OCI-LY3 (cell line): ENCODE measurements at regions not wholly inside any gene's neighbourhood (a gene's known extent, or its start where the extent isn't known, plus 50 kb on each side); places are given as distances from the start of the nearest gene placed in this dataset.

Experiments
- H2AFZ ChIP-seq: fragments of 200-600, 300-600 bp; shearing (Covaris generic); 2 replicates; pipeline ENCODE4 v1.6.0; 2014; ENCODE audit warnings: antibody characterized with exemption, low read depth, low read length
- H3K27ac ChIP-seq: fragments of 200-600, 300-600 bp; sonication (generic); 2 replicates; pipeline ENCODE4 v1.5.1; 2014; ENCODE audit warnings: mild to moderate bottlenecking, low read length, moderate library complexity, mixed read lengths
- H3K27me3 ChIP-seq: fragments of 200-600, 300-600 bp; sonication (generic); 2 replicates; pipeline ENCODE4 v1.6.1; 2014; ENCODE audit warnings: low read depth, low read length, mixed read lengths
- H3K36me3 ChIP-seq: fragments of 200-600, 300-600 bp; sonication (generic); replicated peaks from 2 replicates; pipeline ENCODE3; 2014; ENCODE audit warnings: low read depth, low read length, mixed read lengths
- H3K4me1 ChIP-seq: fragments of 300-600, 200-600 bp; sonication (generic); 2 replicates; pipeline ENCODE4 v1.6.1; 2014; ENCODE audit warnings: low read length, mixed read lengths
- H3K4me2 ChIP-seq: fragments of 200-600, 300-600 bp; sonication (generic); 2 replicates; pipeline ENCODE4 v1.6.1; 2014; ENCODE audit warnings: low read length, mixed read lengths
- H3K4me3 ChIP-seq: fragments of 300-600, 200-600 bp; sonication (generic); 2 replicates; pipeline ENCODE4 v1.5.1; 2014; ENCODE audit warnings: antibody characterized with exemption, mild to moderate bottlenecking, low read length, moderate library complexity
- H3K79me2 ChIP-seq: fragments of 300-600, 200-600 bp; shearing (Covaris generic); 2 replicates; pipeline ENCODE4 v1.6.1; 2014; ENCODE audit warnings: mild to moderate bottlenecking, low read length, mixed read lengths
- H3K9ac ChIP-seq: fragments of 300-600, 200-600 bp; shearing (Covaris generic); 2 replicates; pipeline ENCODE4 v1.6.0; 2014; ENCODE audit warnings: mild to moderate bottlenecking, low read length, moderate library complexity
- H3K9me3 ChIP-seq: fragments of 200-600, 300-600 bp; shearing (Covaris generic); 2 replicates; pipeline ENCODE4 v1.6.1; 2014; ENCODE audit warnings: low read length, mixed read lengths; ENCODE audit not compliant: insufficient read depth
- H4K20me1 ChIP-seq: fragments of 200-600, 300-600 bp; sonication (generic); 2 replicates; pipeline ENCODE4 v1.6.1; 2016; ENCODE audit warnings: low read length, mixed read lengths; ENCODE audit not compliant: insufficient read depth
- EZH2phosphoT487 ChIP-seq: fragments of 200-600 bp; shearing (Covaris generic); IDR thresholded peaks from 2 replicates; pipeline ENCODE4 v1.6.1; 2018; ENCODE audit warnings: antibody characterized with exemption, mixed run types, low read depth
- TF ChIP-seq, protein P1 (sequence below): fragments of 200-600, 300-600 bp; sonication (generic); IDR thresholded peaks from 2 replicates; pipeline ENCODE4 v1.5.1; 2014; ENCODE audit warnings: antibody characterized with exemption, low read length, low read depth

DNA sequence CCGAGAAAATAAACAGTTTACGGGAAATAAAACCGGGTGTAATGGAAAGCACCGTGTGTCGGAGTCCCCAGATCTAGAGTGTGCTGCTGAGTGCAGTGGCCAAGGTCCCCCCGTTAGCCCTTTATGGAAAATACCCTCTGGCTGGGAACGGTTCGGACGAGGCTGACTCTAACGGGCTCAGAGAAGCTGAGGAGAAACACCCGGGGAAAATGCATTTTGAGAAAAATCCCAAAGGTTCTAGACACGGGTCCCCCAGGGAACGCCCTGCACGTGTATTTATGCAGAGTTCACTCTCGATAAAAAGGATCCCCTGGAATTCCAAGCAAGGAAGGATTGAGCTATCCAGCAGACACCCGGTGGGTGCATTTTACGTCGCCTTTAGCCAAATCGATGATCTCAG is 177.2 kb downstream of the CRLF2 start:
- H3K9me3 ChIP-seq = no peaks in the 10 kb centered on the region
- H3K27me3 ChIP-seq = no peaks in the 10 kb centered on the region
- no peak overlapping the region for H3K9ac ChIP-seq
- no peak overlapping the region for H3K27ac ChIP-seq
- no peak overlapping the region for H3K4me2 ChIP-seq
- TF ChIP-seq, protein P1, sequence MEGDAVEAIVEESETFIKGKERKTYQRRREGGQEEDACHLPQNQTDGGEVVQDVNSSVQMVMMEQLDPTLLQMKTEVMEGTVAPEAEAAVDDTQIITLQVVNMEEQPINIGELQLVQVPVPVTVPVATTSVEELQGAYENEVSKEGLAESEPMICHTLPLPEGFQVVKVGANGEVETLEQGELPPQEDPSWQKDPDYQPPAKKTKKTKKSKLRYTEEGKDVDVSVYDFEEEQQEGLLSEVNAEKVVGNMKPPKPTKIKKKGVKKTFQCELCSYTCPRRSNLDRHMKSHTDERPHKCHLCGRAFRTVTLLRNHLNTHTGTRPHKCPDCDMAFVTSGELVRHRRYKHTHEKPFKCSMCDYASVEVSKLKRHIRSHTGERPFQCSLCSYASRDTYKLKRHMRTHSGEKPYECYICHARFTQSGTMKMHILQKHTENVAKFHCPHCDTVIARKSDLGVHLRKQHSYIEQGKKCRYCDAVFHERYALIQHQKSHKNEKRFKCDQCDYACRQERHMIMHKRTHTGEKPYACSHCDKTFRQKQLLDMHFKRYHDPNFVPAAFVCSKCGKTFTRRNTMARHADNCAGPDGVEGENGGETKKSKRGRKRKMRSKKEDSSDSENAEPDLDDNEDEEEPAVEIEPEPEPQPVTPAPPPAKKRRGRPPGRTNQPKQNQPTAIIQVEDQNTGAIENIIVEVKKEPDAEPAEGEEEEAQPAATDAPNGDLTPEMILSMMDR = no peak
- TF ChIP-seq EZH2phosphoT487 = no peak
- no peaks in the 10 kb centered on the region for H3K4me1 ChIP-seq
- H3K79me2 ChIP-seq = no peaks in the 10 kb centered on the region
- H2AFZ ChIP-seq = no peak overlapping the region
- no peak overlapping the region for H3K4me3 ChIP-seq
- H3K36me3 ChIP-seq = no peaks in the 10 kb centered on the region
- no peaks in the 10 kb centered on the region for H4K20me1 ChIP-seq

DNA sequence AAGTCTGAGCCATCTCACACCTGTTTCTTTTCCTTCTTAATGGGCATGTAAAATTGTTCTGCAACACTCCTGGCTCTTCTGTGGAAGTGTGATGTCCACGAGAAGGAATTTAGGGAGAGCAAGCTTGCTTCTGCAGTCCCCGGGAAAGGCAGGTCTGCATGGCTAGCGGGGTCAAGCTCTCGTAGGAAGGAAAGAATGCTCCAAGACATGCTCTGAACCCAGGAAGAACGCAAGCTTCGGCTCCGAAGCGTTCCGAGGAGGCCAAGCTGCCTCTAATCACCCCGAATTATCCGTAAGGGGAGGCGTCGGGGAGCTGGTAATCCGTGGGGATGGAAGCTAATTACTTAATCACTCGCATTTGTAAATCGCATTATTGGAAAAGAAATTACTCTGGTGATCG is 177.7 kb downstream of the CRLF2 start:
- Histone ChIP-seq H3K4me2 (no peak overlapping the region), H2AFZ (no peak overlapping the region), H3K4me1 (no peaks in the 10 kb centered on the region), H3K79me2 (no peaks in the 10 kb centered on the region), H3K9ac (no peak overlapping the region), H3K4me3 (no peak overlapping the region), H3K36me3 (no peaks in the 10 kb centered on the region), H3K9me3 (no peaks in the 10 kb centered on the region), H3K27me3 (no peaks in the 10 kb centered on the region), H4K20me1 (no peaks in the 10 kb centered on the region), H3K27ac (no peak overlapping the region)
- no peak for TF ChIP-seq EZH2phosphoT487
- TF ChIP-seq, protein P1 = no peak

DNA sequence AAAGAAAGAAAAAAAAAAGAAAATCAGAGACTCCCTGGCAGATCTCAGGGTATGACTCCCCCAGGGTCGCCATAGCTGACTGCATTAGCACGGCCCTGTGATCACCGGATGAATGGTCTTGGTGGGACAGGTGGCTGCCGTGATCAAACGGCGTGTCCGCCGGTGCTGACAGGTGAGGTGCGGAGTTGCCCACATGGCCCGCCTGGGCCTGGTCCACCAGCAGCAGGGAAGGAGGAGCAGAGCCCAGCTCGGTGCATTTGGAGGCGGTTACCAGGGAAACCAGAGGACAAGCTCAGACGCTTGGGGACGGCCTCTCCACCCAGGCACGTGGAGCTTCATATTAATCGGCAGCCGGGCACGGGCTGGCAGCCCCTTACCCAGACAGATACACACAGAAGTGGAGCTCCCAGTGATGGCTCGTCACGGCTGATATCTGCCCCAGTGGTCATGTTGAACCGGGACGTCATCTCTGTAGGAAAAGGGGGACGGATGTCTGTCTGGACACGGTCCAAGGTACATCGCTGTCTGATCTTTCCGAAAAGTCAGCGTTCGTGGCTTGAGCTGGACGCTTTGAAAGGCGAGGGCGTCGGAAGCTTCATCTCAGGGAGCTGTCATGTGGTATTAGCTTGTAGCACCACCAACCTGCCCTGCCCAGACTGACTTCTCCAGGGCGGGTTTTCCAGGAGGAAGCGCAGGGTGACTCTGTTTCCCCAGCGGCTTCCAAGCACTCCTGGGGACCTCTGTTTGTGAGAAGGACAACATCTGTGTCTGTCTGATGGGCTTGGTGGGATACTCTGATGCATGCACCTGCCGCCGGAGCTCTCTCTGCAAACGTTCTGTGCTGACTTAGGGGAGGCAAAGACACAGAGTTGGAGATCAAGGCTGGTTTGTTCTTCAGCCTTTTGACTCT is 180.7 kb downstream of the CRLF2 start:
- Histone ChIP-seq H3K4me2 (no peak overlapping the region), H3K27me3 (no peaks in the 10 kb centered on the region), H3K4me3 (no peak overlapping the region), H3K4me1 (no peaks in the 10 kb centered on the region), H3K36me3 (no peaks in the 10 kb centered on the region), H4K20me1 (no peaks in the 10 kb centered on the region), H3K9ac (no peak overlapping the region), H3K79me2 (no peaks in the 10 kb centered on the region), H3K27ac (no peak overlapping the region), H3K9me3 (no peaks in the 10 kb centered on the region), H2AFZ (no peak overlapping the region)
- TF ChIP-seq, protein P1 = no peak
- TF ChIP-seq EZH2phosphoT487 = no peak

DNA sequence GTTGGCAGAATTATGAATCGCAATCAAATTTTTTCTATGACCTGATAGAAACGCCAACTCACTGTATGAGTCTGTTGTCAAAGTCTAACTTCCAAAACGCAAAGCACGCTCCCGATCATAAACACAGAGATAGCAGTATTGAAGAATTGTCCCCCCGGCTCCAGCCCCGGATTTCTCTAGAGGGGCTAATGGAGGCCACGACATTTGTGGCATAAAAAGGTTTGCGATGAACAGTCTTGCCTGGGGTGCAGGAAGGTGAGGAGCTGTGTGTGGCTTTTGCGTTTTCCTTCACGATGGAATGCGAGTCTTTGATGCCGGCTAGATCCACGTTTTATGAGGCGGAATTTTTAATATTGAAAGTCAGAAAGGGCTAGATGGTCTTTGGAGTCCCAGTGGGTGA is 183.0 kb downstream of the CRLF2 start:
- Histone ChIP-seq H3K27me3 (no peaks in the 10 kb centered on the region), H3K9me3 (no peaks in the 10 kb centered on the region), H3K36me3 (no peaks in the 10 kb centered on the region), H4K20me1 (no peaks in the 10 kb centered on the region), H3K4me1 (no peaks in the 10 kb centered on the region), H3K4me3 (no peak overlapping the region), H3K4me2 (no peak overlapping the region), H3K79me2 (no peaks in the 10 kb centered on the region), H2AFZ (no peak overlapping the region), H3K9ac (no peak overlapping the region), H3K27ac (no peak overlapping the region)
- TF ChIP-seq, protein P1 = no peak
- TF ChIP-seq EZH2phosphoT487 = no peak
